OCI-M2 (cell line): ENCODE measurements at regions not wholly inside any gene's neighbourhood (a gene's known extent, or its start where the extent isn't known, plus 50 kb on each side); places are given as distances from the start of the nearest gene placed in this dataset.

Experiments
- DNase-seq: peaks from one replicate; lab custom pipeline; 2025; ENCODE audit not compliant: unreplicated experiment; lab: John Stamatoyannopoulos, UW

DNA sequence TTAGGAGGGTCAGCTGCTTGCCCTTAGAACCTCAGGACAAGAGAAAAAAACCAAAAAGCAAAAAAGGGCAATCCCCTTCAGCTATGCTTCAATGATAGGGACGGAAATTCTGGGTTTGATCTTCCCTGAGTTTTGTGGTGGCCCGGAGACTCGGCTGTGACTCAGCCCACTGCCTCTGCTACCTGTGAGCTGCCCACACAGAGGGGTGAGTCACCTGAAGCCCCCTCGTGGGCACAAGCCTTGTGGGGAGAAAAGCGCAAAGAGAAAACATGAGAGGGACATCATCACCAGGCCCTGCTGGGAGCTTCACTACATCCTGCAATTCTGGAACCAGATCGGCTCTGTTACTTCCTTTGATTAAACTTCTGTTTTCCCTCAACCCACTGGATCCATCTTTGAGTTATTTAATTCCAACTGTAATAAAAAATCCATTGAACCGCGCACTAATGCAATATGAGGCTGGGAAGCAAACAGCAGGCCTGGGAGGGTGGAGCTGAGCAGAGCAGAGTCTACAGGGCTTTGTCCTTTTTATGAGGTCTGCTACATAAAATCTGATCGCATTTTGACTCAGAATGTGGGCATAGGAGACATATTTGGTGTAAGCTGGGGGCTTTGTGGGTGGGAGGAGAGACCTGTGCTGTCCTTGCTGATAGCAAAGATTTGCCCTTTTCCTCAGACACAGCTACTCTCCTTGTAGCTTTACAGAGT is 58.7 kb upstream of the STUM start:
- no peak for DNase-seq

DNA sequence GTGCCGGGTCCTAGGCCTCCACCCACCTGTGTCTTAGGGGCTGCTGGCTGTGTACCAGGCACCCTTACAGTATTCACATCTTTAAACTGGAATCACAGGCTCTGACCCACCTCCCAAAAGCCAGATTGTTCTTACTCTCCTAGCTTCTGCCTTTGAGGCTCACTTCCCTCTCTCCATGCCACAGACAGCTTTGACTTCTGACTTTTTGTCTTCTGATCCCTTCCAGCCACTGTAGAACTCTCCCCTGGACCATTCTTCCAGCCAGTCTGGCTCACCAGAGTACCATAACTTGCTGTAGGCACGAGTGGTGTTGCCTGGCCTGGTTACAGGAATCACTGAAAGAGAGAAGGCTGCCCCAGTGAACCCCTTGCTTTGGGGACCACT is 58.1 kb upstream of the STUM start:
- DNase-seq: no peak

DNA sequence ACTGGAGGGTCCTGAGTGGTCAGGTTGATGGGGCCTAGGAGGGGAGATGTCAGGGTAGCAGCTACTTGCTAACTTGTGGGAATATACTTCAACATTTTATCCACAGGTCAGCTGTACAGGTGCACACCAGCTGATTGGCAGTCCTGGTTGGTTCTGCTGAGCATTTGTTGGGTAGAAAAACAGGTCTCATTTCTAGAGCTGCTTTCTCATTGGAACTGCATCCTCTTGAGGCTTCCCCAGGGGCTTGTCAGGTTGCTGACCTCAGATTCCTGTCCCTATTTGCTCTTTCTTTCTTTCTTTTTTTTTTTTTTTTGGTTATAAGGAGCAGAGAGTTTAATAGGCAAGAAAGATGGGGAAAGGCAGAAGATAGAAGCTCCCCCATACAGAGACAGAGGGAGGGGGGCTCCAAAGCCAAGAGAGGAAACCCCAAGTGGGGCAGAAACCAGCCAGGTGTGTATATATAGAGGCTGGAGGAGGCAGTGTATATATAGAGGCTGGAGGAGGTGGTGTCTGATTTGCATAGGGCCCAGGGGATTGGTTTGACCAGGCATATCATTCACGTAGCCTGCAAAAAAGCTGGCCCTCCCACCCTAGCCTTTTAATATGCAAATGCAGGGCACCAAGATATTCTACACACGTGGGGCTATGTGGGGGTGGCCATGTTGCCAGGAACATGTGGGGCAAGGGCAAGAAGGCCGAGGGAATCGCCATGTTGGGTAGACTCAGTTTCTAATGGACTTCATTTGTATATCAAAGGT is 57.3 kb upstream of the STUM start:
- no peak for DNase-seq

DNA sequence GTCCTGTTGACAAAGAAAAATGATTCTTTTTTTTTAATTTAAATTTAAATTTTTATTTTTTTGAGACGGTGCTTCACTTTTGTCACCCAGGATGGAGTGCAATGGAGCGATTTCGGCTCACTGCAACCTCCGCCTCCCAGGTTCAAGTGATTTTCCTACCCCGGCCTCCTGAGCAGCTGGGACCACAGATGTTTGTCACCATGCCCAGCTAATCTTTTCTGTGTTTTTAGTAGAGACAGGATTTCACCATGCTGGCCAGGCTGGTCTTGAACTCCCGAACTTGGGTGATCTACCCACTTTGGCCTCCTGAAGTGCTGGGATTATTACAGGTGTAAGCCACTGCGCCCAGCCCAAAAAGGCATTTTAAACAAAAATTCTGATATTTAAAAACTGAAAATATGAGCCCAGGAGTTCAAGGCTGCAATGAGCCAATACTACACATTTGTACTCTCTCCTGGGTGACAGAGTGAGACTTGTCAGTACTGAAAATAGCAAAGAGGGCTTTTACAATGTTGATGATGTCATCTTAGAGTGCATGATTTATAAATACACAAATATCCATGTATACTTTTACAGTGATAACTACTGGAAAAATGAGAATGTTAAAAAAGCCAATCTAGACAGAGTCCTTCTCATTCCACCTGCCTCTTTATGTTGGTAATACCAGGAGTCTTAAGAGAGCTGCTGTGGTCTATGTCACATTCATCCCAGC is 56.0 kb upstream of the STUM start:
- no peak for DNase-seq

DNA sequence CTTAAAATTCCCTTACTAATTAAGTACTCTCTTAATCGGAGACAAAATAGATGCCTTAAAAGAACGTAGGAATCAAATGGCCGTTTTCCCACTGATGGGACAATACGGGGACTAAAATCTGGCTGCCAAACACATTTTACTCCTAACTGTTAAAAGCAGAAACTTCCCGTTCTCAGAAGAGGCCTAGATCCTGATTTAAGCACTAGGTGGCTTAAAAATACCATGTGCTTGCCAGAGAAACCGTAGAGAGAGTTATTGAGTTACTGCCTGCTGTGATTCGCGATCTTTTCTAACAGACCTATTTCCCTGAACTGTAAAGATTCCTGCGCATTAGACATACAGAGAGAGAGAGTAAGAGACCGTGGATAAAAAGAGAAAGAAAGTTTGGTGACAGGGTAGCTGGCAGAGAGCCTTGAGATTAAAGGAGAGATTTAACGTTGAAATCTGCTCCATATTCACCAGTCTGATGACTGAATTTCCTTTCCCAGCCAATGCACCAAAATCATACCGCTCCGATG is 54.4 kb upstream of the STUM start:
- no peak for DNase-seq

DNA sequence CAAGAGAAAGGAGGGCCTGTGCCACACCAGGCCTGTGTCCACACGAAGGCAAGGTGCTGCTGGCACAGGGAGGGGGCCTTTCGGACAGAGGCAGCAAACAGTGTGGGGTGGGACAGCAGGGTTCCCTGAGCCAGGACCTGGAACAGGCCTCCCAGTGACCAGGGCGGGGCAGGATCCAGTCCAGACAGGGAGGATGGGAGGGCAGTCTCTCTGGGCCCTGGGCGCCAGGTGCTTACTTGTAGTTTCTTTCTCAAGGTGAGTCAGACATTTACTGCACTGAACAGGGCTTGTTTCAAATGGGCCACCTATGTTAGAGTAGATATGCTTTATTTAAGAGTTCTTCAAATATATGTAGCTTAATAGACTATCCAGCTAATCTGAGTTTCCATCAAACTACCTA is 52.8 kb upstream of the STUM start:
- no peak for DNase-seq

DNA sequence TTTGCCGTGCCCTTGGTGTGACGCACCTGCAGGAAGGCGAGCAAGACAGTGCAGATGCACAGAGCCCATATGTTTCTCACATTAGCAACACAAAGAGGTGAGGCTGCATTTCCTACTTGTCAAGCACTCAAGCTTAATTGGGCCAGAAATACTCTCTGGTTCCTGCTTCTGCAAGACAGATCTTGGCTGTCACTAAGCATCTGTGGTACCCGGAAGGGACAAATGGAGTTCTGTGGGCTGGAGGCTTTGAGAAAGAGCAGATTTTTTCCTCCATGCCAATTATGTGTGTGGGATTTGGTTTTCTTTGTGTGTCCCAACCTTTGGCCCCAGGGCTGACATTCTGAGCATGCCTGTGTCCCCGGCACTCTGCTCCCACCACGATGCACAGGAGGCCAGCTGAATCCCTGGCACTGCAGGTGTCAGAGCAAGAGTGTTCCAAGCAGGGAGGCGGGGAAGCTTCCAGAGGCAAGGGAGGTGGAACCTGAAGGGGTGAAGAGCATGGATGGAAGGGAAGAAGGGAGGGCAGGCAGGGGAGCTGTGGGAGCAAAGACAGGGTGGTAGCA is 52.0 kb upstream of the STUM start:
- DNase-seq: no peak

DNA sequence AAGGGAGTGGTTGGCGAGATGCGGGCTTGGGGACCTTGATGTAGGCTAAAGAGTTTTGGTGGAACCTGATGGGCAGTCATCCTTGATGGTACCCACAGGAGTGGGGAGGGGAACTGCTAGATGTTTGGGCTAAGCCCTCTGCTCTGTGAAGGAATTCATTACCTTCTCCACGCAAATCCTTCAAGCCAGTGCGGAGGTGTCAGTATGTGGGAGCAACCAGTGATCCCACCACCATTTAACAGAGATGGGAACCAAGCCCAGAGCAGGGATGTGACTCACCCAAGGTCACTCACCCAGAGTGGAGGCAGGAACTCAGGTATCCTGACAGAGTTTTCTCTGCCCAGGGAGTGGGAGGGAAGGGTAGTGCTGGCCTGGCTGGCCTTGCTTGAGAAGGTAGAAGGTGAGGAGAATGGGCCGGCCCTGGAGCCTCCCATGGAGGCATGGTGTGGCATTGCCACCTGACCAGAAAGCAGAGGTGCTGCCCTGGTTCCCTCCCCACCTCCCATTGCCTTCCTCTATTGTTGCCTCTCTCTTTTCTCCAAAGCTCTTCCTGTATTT is 51.2 kb upstream of the STUM start:
- no peak for DNase-seq

DNA sequence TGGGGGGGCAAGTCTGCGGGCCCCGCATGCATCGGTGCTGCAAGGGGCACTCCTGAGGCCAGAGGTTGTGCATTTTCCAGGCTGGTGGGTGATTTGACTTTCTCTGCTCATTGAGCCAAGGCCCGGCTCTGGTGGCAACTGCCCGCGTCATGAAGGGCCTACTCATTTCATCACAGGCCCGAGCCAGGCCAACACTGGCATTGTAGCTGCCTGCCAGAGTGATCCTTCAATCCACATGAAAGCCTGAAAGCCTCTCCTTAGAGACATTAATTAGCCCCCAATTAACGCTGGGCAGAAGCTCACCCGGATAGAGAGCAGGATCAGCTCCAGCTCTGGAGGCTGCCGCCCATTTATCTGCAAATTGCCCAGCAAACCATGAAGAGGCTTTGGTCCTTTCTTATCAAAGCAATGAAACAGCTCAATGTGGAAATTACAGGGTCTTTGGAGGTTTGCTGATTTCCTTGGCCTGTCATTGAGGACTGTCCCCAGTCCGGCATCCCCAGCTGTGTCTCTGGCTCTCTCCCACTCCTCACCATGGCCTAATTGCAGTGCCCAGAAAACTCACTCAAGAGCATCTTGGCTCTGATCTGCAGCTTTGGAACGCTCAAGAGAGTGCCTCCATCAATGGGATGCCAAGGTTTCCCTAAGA is 50.4 kb upstream of the STUM start:
- no peak for DNase-seq

DNA sequence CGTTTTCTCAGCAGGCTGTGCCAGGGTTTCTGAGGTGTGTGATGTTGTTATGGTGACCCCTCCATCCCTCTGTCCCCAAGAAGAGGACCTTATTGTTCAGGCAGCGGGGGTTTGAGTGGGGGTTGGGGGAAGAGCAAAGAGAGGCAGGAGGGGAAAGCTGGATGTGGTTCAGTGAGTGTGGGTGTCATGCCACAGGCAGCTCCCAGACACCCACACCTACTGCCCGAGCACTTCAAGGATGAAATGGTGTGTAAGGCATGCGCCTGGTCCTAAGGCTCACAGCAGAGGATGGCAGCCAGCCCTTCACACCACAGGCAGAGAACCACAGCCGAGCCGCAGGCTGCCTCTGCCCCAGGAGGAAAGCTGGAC is 49.9 kb upstream of the STUM start:
- DNase-seq: no peak
